T47D (cell line): ENCODE measurements at regions not wholly inside any gene's neighbourhood (a gene's known extent, or its start where the extent isn't known, plus 50 kb on each side); places are given as distances from the start of the nearest gene placed in this dataset.

Experiments used
- DNase-seq, 2 experiments: peaks; one replicate each; pipeline versions ENCODE4 v3.0.0 to v3.0.0-alpha.2; 2011 to 2012; ENCODE audit warnings: low read depth in 1 of 2, low spot score in 1 of 2
- JUND ChIP-seq: IDR thresholded peaks from 2 replicates; pipeline ENCODE4 v1.6.1; 2012; ENCODE audit warnings: low read depth
- in situ Hi-C: cut with HindIII; loops from 2 replicates; pipeline ENCODE4 v1.10.0; 2016; ENCODE audit warnings: low sequenced_read_pairs, low pct_unique_long_range_greater_than_20kb

- no peak for DNase-seq
- TF ChIP-seq JUND: no peak
- in situ Hi-C loops: no loop called here
Observed at GRCh38 chr1:201673093-201673492, 134.2 kb downstream of the NAV1 start.

GRCh38 chr1:201673915-201674314 lies 135.0 kb downstream of the NAV1 start:
- in situ Hi-C loops: no loop called here
- DNase-seq: no peak
- TF ChIP-seq JUND: no peak

- no peak for DNase-seq
- TF ChIP-seq JUND: no peak
- in situ Hi-C loops: no loop called here
Observed at GRCh38 chr1:201675143-201675542, 136.2 kb downstream of the NAV1 start.

- in situ Hi-C loops: no loop called here
- TF ChIP-seq JUND: no peak
- no peak for DNase-seq
Observed at GRCh38 chr1:201676197-201676596, 137.3 kb downstream of the NAV1 start.

- in situ Hi-C loops: no loop called here
- no peak for TF ChIP-seq JUND
- no peak for DNase-seq
Observed at GRCh38 chr1:201676641-201677040, 137.7 kb downstream of the NAV1 start.

GRCh38 chr1:201678264-201679101 lies 139.6 kb downstream of the NAV1 start:
- TF ChIP-seq JUND: no peak
- in situ Hi-C loops: no loop called here
- no peak for DNase-seq

GRCh38 chr1:201681375-201681774 lies 142.4 kb downstream of the NAV1 start:
- DNase-seq: no peak
- in situ Hi-C loops: no loop called here
- no peak for TF ChIP-seq JUND

GRCh38 chr1:201682964-201683363 lies 144.0 kb downstream of the NAV1 start:
- in situ Hi-C loops: no loop called here
- no peak for DNase-seq
- no peak for TF ChIP-seq JUND

GRCh38 chr1:201683397-201683796 lies 144.5 kb downstream of the NAV1 start:
- DNase-seq: no peak
- in situ Hi-C loops: no loop called here
- no peak for TF ChIP-seq JUND

GRCh38 chr1:201685485-201685884 lies 143.5 kb upstream of the IPO9 start:
- TF ChIP-seq JUND: no peak
- in situ Hi-C loops: no loop called here
- DNase-seq: no peak

GRCh38 chr1:201686714-201687455 lies 142.1 kb upstream of the IPO9 start:
- in situ Hi-C loops: no loop called here
- no peak for TF ChIP-seq JUND
- peak in 1 of 2 experiments; percentile 29 for DNase-seq

GRCh38 chr1:201688514-201688913 lies 140.4 kb upstream of the IPO9 start:
- in situ Hi-C loops: no loop called here
- no peak for DNase-seq
- TF ChIP-seq JUND: no peak

GRCh38 chr1:201689647-201690046 lies 139.3 kb upstream of the IPO9 start:
- in situ Hi-C loops: no loop called here
- no peak for DNase-seq
- no peak for TF ChIP-seq JUND
